HG02623 (cell line): ENCODE measurements at regions not wholly inside any gene's neighbourhood (a gene's known extent, or its start where the extent isn't known, plus 50 kb on each side); places are given as distances from the start of the nearest gene placed in this dataset.
A peak's percentile ranks its signal among the peaks of the same experiment; 100 is the strongest.
"Not testable (repeated sequence)": the region's sequence is repeated elsewhere in the genome, so short reads cannot be mapped to it uniquely, and the experiment has no call there.

Experiments used
- ATAC-seq: cut with Tn5 transposase; IDR thresholded peaks from one replicate; pipeline ENCODE4 v1.9.1; 2021; ENCODE audit warnings: moderate library complexity; ENCODE audit not compliant: unreplicated experiment

GRCh38 chr15:69755551-69756310 is 303.1 kb downstream of the RPLP1 start:
- ATAC-seq = peak; percentile 89

- ATAC-seq = no peak
Measured at GRCh38 chr15:69756440-69756839, 303.8 kb downstream of the RPLP1 start.

- ATAC-seq = no peak
Measured at GRCh38 chr15:69757186-69757585, 304.6 kb downstream of the RPLP1 start.

- ATAC-seq = no peak
Measured at GRCh38 chr15:69758291-69758771, 305.7 kb downstream of the RPLP1 start.

- ATAC-seq = no peak
Measured at GRCh38 chr15:69758810-69759790, 306.5 kb downstream of the RPLP1 start.

GRCh38 chr15:69760258-69760845 is 307.7 kb downstream of the RPLP1 start:
- ATAC-seq = no peak

GRCh38 chr15:69760890-69761568 is 308.4 kb downstream of the RPLP1 start:
- peak; percentile 60 for ATAC-seq

- ATAC-seq = no peak
Measured at GRCh38 chr15:69762373-69763148, 309.9 kb downstream of the RPLP1 start.

GRCh38 chr15:69763831-69764230 is 311.2 kb downstream of the RPLP1 start:
- ATAC-seq = no peak

- no peak for ATAC-seq
Measured at GRCh38 chr15:69766156-69766555, 313.5 kb downstream of the RPLP1 start.

GRCh38 chr15:69767191-69767590 is 314.6 kb downstream of the RPLP1 start:
- no peak for ATAC-seq

GRCh38 chr15:69769336-69769735 is 316.7 kb downstream of the RPLP1 start:
- ATAC-seq = not testable (repeated sequence)

- ATAC-seq = not testable (repeated sequence)
Measured at GRCh38 chr15:69774258-69774657, 321.6 kb downstream of the RPLP1 start.

- not testable (repeated sequence) for ATAC-seq
Measured at GRCh38 chr15:69774711-69775110, 322.1 kb downstream of the RPLP1 start.

GRCh38 chr15:69777356-69777755 is 320.4 kb downstream of the TLE3 start:
- ATAC-seq = no peak

GRCh38 chr15:69780374-69780773 is 317.3 kb downstream of the TLE3 start:
- no peak for ATAC-seq

- no peak for ATAC-seq
Measured at GRCh38 chr15:69780981-69781380, 316.7 kb downstream of the TLE3 start.

- ATAC-seq = no peak
Measured at GRCh38 chr15:69781411-69782125, 316.1 kb downstream of the TLE3 start.

GRCh38 chr15:69782139-69782658 is 315.5 kb downstream of the TLE3 start:
- ATAC-seq = no peak
